OCI-LY3 (cell line): ENCODE measurements at regions not wholly inside any gene's neighbourhood (a gene's known extent, or its start where the extent isn't known, plus 50 kb on each side); places are given as distances from the start of the nearest gene placed in this dataset.

Source experiments
- H2AFZ ChIP-seq: fragments of 200-600, 300-600 bp; shearing (Covaris generic); 2 replicates; pipeline ENCODE4 v1.6.0; 2014; ENCODE audit warnings: antibody characterized with exemption, low read depth, low read length
- H3K27ac ChIP-seq: fragments of 200-600, 300-600 bp; sonication (generic); 2 replicates; pipeline ENCODE4 v1.5.1; 2014; ENCODE audit warnings: mild to moderate bottlenecking, low read length, moderate library complexity, mixed read lengths
- H3K27me3 ChIP-seq: fragments of 200-600, 300-600 bp; sonication (generic); 2 replicates; pipeline ENCODE4 v1.6.1; 2014; ENCODE audit warnings: low read depth, low read length, mixed read lengths
- H3K36me3 ChIP-seq: fragments of 200-600, 300-600 bp; sonication (generic); replicated peaks from 2 replicates; pipeline ENCODE3; 2014; ENCODE audit warnings: low read depth, low read length, mixed read lengths
- H3K4me1 ChIP-seq: fragments of 300-600, 200-600 bp; sonication (generic); 2 replicates; pipeline ENCODE4 v1.6.1; 2014; ENCODE audit warnings: low read length, mixed read lengths
- H3K4me2 ChIP-seq: fragments of 200-600, 300-600 bp; sonication (generic); 2 replicates; pipeline ENCODE4 v1.6.1; 2014; ENCODE audit warnings: low read length, mixed read lengths
- H3K4me3 ChIP-seq: fragments of 300-600, 200-600 bp; sonication (generic); 2 replicates; pipeline ENCODE4 v1.5.1; 2014; ENCODE audit warnings: antibody characterized with exemption, mild to moderate bottlenecking, low read length, moderate library complexity
- H3K79me2 ChIP-seq: fragments of 300-600, 200-600 bp; shearing (Covaris generic); 2 replicates; pipeline ENCODE4 v1.6.1; 2014; ENCODE audit warnings: mild to moderate bottlenecking, low read length, mixed read lengths
- H3K9ac ChIP-seq: fragments of 300-600, 200-600 bp; shearing (Covaris generic); 2 replicates; pipeline ENCODE4 v1.6.0; 2014; ENCODE audit warnings: mild to moderate bottlenecking, low read length, moderate library complexity
- H3K9me3 ChIP-seq: fragments of 200-600, 300-600 bp; shearing (Covaris generic); 2 replicates; pipeline ENCODE4 v1.6.1; 2014; ENCODE audit warnings: low read length, mixed read lengths; ENCODE audit not compliant: insufficient read depth
- H4K20me1 ChIP-seq: fragments of 200-600, 300-600 bp; sonication (generic); 2 replicates; pipeline ENCODE4 v1.6.1; 2016; ENCODE audit warnings: low read length, mixed read lengths; ENCODE audit not compliant: insufficient read depth
- EZH2phosphoT487 ChIP-seq: fragments of 200-600 bp; shearing (Covaris generic); IDR thresholded peaks from 2 replicates; pipeline ENCODE4 v1.6.1; 2018; ENCODE audit warnings: antibody characterized with exemption, mixed run types, low read depth
- TF ChIP-seq, protein P1 (sequence below): fragments of 200-600, 300-600 bp; sonication (generic); IDR thresholded peaks from 2 replicates; pipeline ENCODE4 v1.5.1; 2014; ENCODE audit warnings: antibody characterized with exemption, low read length, low read depth

- H3K9me3 ChIP-seq, result no peaks in the 10 kb centered on the region; the same call in 1 of the 2 replicates
- no peaks in the 10 kb centered on the region for H3K27me3 ChIP-seq
- H3K27ac ChIP-seq, result 0 out of 2 replicates have a peak overlapping the region, but pooled peaks have one; percentile 26
- no peak overlapping the region for H2AFZ ChIP-seq
- no peaks in the 10 kb centered on the region for H4K20me1 ChIP-seq
- H3K36me3 ChIP-seq, result no peaks in the 10 kb centered on the region
- peaks cover 13% of the 10 kb centered on the region for H3K4me1 ChIP-seq
- TF ChIP-seq, protein P1, sequence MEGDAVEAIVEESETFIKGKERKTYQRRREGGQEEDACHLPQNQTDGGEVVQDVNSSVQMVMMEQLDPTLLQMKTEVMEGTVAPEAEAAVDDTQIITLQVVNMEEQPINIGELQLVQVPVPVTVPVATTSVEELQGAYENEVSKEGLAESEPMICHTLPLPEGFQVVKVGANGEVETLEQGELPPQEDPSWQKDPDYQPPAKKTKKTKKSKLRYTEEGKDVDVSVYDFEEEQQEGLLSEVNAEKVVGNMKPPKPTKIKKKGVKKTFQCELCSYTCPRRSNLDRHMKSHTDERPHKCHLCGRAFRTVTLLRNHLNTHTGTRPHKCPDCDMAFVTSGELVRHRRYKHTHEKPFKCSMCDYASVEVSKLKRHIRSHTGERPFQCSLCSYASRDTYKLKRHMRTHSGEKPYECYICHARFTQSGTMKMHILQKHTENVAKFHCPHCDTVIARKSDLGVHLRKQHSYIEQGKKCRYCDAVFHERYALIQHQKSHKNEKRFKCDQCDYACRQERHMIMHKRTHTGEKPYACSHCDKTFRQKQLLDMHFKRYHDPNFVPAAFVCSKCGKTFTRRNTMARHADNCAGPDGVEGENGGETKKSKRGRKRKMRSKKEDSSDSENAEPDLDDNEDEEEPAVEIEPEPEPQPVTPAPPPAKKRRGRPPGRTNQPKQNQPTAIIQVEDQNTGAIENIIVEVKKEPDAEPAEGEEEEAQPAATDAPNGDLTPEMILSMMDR, result no peak
- no peak for TF ChIP-seq EZH2phosphoT487
- H3K9ac ChIP-seq, result no peak overlapping the region
- peak overlapping the region; percentile 21; the same call in 1 of the 2 replicates for H3K4me2 ChIP-seq
- no peaks in the 10 kb centered on the region for H3K79me2 ChIP-seq
- no peak overlapping the region for H3K4me3 ChIP-seq
Observed at GRCh38 chr4:14894392-14895292, 107.6 kb upstream of the CPEB2 start.

DNA sequence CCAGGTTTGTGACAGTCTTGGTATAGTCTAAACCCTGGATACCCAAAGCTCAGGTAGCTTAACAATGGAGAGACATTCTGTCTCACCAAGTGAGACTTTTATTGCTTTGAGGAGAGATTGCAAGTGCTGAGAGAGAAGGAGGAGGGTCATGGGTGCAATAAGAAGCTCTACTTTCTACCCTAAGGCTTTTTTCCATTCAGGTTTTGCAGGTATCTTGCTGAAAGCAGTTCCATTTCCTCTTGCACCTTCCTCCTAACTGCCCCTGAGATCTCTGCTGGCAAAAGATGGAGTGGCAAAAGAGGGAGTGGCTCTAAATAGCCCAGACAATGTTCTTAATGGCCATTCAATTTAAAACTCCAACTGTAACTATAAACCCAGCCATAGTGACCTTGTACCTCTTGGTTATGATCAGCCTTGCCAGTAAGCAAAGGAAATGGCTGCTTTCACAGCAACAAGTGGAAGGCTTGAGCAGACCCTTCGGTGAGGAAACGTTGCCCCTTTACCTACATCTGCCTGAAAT, 105.6 kb upstream of the CPEB2 start:
- no peaks in the 10 kb centered on the region for H3K27me3 ChIP-seq
- peaks cover 13% of the 10 kb centered on the region for H3K4me1 ChIP-seq
- TF ChIP-seq, protein P1, result no peak
- TF ChIP-seq EZH2phosphoT487, result no peak
- H3K9me3 ChIP-seq, result no peaks in the 10 kb centered on the region; the same call in 1 of the 2 replicates
- H3K79me2 ChIP-seq, result no peaks in the 10 kb centered on the region
- H3K4me2 ChIP-seq, result no peak overlapping the region
- H2AFZ ChIP-seq, result no peak overlapping the region
- no peak overlapping the region for H3K9ac ChIP-seq
- H3K36me3 ChIP-seq, result no peaks in the 10 kb centered on the region
- no peaks in the 10 kb centered on the region for H4K20me1 ChIP-seq
- H3K4me3 ChIP-seq, result no peak overlapping the region
- H3K27ac ChIP-seq, result no peak overlapping the region

- Histone ChIP-seq H3K79me2 (no peaks in the 10 kb centered on the region), H3K27me3 (no peaks in the 10 kb centered on the region), H3K4me3 (no peak overlapping the region), H3K9me3 (no peaks in the 10 kb centered on the region; the same call in 1 of the 2 replicates), H3K27ac (no peak overlapping the region), H3K4me1 (peaks cover 13% of the 10 kb centered on the region), H2AFZ (no peak overlapping the region), H4K20me1 (no peaks in the 10 kb centered on the region), H3K36me3 (no peaks in the 10 kb centered on the region), H3K9ac (no peak overlapping the region), H3K4me2 (no peak overlapping the region)
- TF ChIP-seq EZH2phosphoT487, result no peak
- TF ChIP-seq, protein P1, result no peak
Observed at GRCh38 chr4:14897217-14897616, 105.1 kb upstream of the CPEB2 start.

DNA sequence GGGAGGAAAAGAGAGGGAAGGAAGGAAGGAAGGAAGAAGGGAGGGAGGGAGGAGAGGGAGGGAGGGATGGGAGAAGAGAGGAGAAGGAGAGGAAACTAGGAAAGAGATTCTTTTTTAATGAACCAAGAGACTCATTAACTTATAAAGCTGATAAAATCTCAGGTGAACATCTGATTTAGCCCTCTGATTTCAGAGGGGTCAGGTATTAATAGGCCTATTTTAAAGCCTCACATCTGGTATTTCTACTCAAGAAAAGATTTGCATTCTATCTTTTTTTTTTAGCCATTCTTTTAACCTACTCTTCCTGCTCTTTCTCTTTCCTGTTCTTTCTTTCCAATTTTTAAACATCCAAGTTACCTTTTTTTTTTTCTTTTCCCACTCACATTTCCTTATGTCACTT, 103.3 kb upstream of the CPEB2 start:
- H3K4me2 ChIP-seq, result no peak overlapping the region
- H3K4me1 ChIP-seq, result peaks cover 7% of the 10 kb centered on the region
- H3K27ac ChIP-seq, result no peak overlapping the region
- H4K20me1 ChIP-seq, result no peaks in the 10 kb centered on the region
- H3K9ac ChIP-seq, result no peak overlapping the region
- TF ChIP-seq, protein P1, result no peak
- no peak for TF ChIP-seq EZH2phosphoT487
- H2AFZ ChIP-seq, result no peak overlapping the region
- H3K4me3 ChIP-seq, result no peak overlapping the region
- H3K27me3 ChIP-seq, result no peaks in the 10 kb centered on the region
- no peaks in the 10 kb centered on the region for H3K9me3 ChIP-seq
- no peaks in the 10 kb centered on the region for H3K36me3 ChIP-seq
- H3K79me2 ChIP-seq, result no peaks in the 10 kb centered on the region
